Thyroid gland (tissue), 4 donors: ENCODE measurements at regions not wholly inside any gene's neighbourhood (a gene's known extent, or its start where the extent isn't known, plus 50 kb on each side); places are given as distances from the start of the nearest gene placed in this dataset.

ENCODE experiments used
- DNase-seq, 2 donors: peaks; one replicate each; pipeline ENCODE4 v3.0.0-alpha.2; 2019
- H3K27ac ChIP-seq, 3 donors: fragments of 200-600 bp; sonication (generic); 1 replicate in 2 of 3; 2 replicates in 1 of 3; pipeline ENCODE4 v1.5.1; 2016 to 2019; ENCODE audit warnings: mild to moderate bottlenecking in 1 of 3, moderate library complexity in 1 of 3
- H3K27me3 ChIP-seq: fragments of 200-600 bp; sonication (generic); one replicate; pipeline ENCODE4 v1.5.1; 2019
- H3K36me3 ChIP-seq, 2 donors: fragments of 200-600 bp; sonication (generic); one replicate each; pipeline ENCODE4 v1.5.1; 2016 to 2019
- H3K4me1 ChIP-seq, 2 donors: fragments of 200-600 bp; sonication (generic); one replicate each; pipeline ENCODE4 v1.5.1; 2017 to 2019
- H3K4me3 ChIP-seq, 3 donors: fragments of 200-600 bp; sonication (generic); replicated peaks in 1 of 3; 1 replicate in 2 of 3; 2 replicates in 1 of 3; pipeline ENCODE4 v1.5.1; 2016; ENCODE audit warnings: mild to moderate bottlenecking in 1 of 3
- H3K9me3 ChIP-seq: fragments of 200-600 bp; sonication (generic); one replicate; pipeline ENCODE4 v1.5.1; 2017
- CTCF ChIP-seq, 6 experiments: fragments of 200-600 bp in 3 of 6; fragments of 450-650 bp in 3 of 6; sonication (generic) in 3 of 6; IDR thresholded peaks; one replicate each; pipeline ENCODE4 v1.5.1; 2016 to 2019; ENCODE audit warnings: antibody characterized with exemption in 6 of 6, mild to moderate bottlenecking in 2 of 6, inconsistent platforms in 1 of 6, moderate library complexity in 1 of 6
- POLR2A ChIP-seq, 2 donors: fragments of 450-650 bp; IDR thresholded peaks; one replicate each; pipeline ENCODE4 v1.6.1; 2017; ENCODE audit warnings: antibody characterized with exemption in 2 of 2, mild to moderate bottlenecking in 2 of 2, moderate library complexity in 1 of 2
- WGBS, 2 donors: methylation state at CpG; one replicate each; pipeline ENCODE4 v1.1.5; 2017; 5-methylcytosine and 5-hydroxymethylcytosine counted together
- intact Hi-C: fragments of 100-400 bp; cut with DNase I; formaldehyde crosslinking; loops from one replicate; pipeline ENCODE4 v1.15.1; 2023

- no peaks in the 10 kb centered on the region for H3K27me3 ChIP-seq
- intact Hi-C loops = no loop called here
- TF ChIP-seq CTCF (IDR thresholded peaks at IDR 0.05) (no peak), POLR2A (IDR thresholded peaks at IDR 0.05) (no peak)
- H3K27ac ChIP-seq = no peak overlapping the region
- H3K4me3 ChIP-seq = no peak overlapping the region
- no peaks in the 10 kb centered on the region for H3K36me3 ChIP-seq
- no peak for DNase-seq
- no peaks in the 10 kb centered on the region for H3K9me3 ChIP-seq
- WGBS, 2 donors = 87 to 92% methylated on average over 5 of the region's 5 CpGs
- peaks cover 12 to 14% of the 10 kb centered on the region in 2 donors for H3K4me1 ChIP-seq
These were observed 52.5 kb upstream of the CCDC6 start for GRCh38 chr10:59958882-59959281.

GRCh38 chr10:59957975-59958374 is 51.6 kb upstream of the CCDC6 start:
- intact Hi-C loops = no loop called here
- Histone ChIP-seq H3K4me3 (no peak overlapping the region), H3K9me3 (no peaks in the 10 kb centered on the region), H3K27me3 (no peaks in the 10 kb centered on the region), H3K36me3 (no peaks in the 10 kb centered on the region), H3K4me1 (peaks cover 8% of the 10 kb centered on the region in 2 donors), H3K27ac (no peak overlapping the region)
- no peak for TF ChIP-seq POLR2A (IDR thresholded peaks at IDR 0.05)
- no peak for TF ChIP-seq CTCF (IDR thresholded peaks at IDR 0.05)
- no peak for DNase-seq
